Coronary artery (tissue), 2 donors: ENCODE measurements at regions not wholly inside any gene's neighbourhood (a gene's known extent, or its start where the extent isn't known, plus 50 kb on each side); places are given as distances from the start of the nearest gene placed in this dataset.
A peak's percentile ranks its signal among the peaks of the same experiment; 100 is the strongest.

Experiments used
- DNase-seq: peaks from one replicate; pipeline ENCODE4 v3.0.0-alpha.2; 2017; ENCODE audit warnings: low spot score
- H3K27ac ChIP-seq, 2 donors: fragments of 200-600 bp; sonication (generic); one replicate each; pipeline ENCODE4 v1.5.1; 2016 to 2019
- H3K4me3 ChIP-seq: fragments of 200-600 bp; sonication (generic); 2 replicates; pipeline ENCODE4 v1.5.1; 2016; ENCODE audit warnings: mild to moderate bottlenecking, moderate library complexity
- CTCF ChIP-seq: fragments of 200-600 bp; sonication (generic); IDR thresholded peaks from one replicate; pipeline ENCODE4 v1.5.1; 2019; ENCODE audit warnings: antibody characterized with exemption

GRCh38 chr1:170219163-170219562 lies 73.4 kb downstream of the NTMT2 start:
- DNase-seq, result no peak
- TF ChIP-seq CTCF, result no peak
- H3K27ac ChIP-seq, result no peak overlapping the region
- no peak overlapping the region for H3K4me3 ChIP-seq

- no peak overlapping the region for H3K4me3 ChIP-seq
- TF ChIP-seq CTCF, result no peak
- peak overlapping the region; percentile 4 to 85 for H3K27ac ChIP-seq
- no peak for DNase-seq
Measured at GRCh38 chr1:170221031-170221430, 75.3 kb downstream of the NTMT2 start.

GRCh38 chr1:170221495-170221894 lies 75.7 kb downstream of the NTMT2 start:
- peak overlapping the region; percentile 4 to 85 for H3K27ac ChIP-seq
- no peak for DNase-seq
- no peak for TF ChIP-seq CTCF
- H3K4me3 ChIP-seq, result no peak overlapping the region

GRCh38 chr1:170224469-170224868 lies 78.7 kb downstream of the NTMT2 start:
- Histone ChIP-seq H3K4me3 (no peak overlapping the region), H3K27ac (no peak overlapping the region)
- no peak for TF ChIP-seq CTCF
- DNase-seq, result no peak

- H3K27ac ChIP-seq, result peak overlapping the region in 1 of 2 donors; percentile 5
- no peak overlapping the region for H3K4me3 ChIP-seq
- no peak for TF ChIP-seq CTCF
- DNase-seq, result no peak
Measured at GRCh38 chr1:170225781-170226530, 80.2 kb downstream of the NTMT2 start.

GRCh38 chr1:170226767-170227166 lies 81.0 kb downstream of the NTMT2 start:
- no peak for TF ChIP-seq CTCF
- DNase-seq, result no peak
- Histone ChIP-seq H3K27ac (no peak overlapping the region), H3K4me3 (no peak overlapping the region)

- TF ChIP-seq CTCF, result no peak
- no peak overlapping the region for H3K27ac ChIP-seq
- no peak for DNase-seq
- no peak overlapping the region for H3K4me3 ChIP-seq
Measured at GRCh38 chr1:170230323-170230722, 84.6 kb downstream of the NTMT2 start.
